Gastrocnemius medialis (tissue), 4 donors: ENCODE measurements at regions not wholly inside any gene's neighbourhood (a gene's known extent, or its start where the extent isn't known, plus 50 kb on each side); places are given as distances from the start of the nearest gene placed in this dataset.

Experiments used
- POLR2A ChIP-seq, 2 donors: fragments of 450-650 bp; IDR thresholded peaks; one replicate each; pipeline ENCODE4 v1.6.1; 2017; ENCODE audit warnings: antibody characterized with exemption in 2 of 2, mild to moderate bottlenecking in 2 of 2, moderate library complexity in 2 of 2
- TF ChIP-seq, protein P1 (sequence below), 5 experiments: fragments of 450-650 bp in 3 of 5; fragments of 200-600 bp in 2 of 5; sonication (generic) in 2 of 5; IDR thresholded peaks in 4 of 5; conservative IDR thresholded peaks in 1 of 5; 1 replicate in 4 of 5; 2 replicates in 1 of 5; pipeline ENCODE4 v1.5.1; 2016 to 2019; ENCODE audit warnings: antibody characterized with exemption in 5 of 5, mild to moderate bottlenecking in 3 of 5, moderate library complexity in 3 of 5

DNA sequence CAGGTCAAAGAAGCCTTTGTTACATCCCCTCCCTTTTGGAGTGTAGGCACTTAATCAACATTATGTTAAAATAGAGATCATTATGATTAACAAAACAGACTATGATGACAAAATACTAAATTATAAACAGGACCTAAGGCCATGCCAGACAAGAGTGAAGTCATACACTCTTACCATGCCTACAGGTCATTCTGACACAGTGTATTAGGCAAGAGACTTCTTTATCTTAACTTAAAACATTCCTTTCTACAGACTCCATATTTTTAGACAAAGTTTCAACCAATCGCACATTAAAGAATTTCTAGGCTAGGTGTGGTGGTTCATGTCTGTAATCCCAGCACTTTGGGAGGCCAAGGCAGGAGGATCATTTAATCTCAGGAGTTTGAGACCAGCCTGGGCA is 128.6 kb upstream of the SLC34A2 start:
- TF ChIP-seq, protein P1, sequence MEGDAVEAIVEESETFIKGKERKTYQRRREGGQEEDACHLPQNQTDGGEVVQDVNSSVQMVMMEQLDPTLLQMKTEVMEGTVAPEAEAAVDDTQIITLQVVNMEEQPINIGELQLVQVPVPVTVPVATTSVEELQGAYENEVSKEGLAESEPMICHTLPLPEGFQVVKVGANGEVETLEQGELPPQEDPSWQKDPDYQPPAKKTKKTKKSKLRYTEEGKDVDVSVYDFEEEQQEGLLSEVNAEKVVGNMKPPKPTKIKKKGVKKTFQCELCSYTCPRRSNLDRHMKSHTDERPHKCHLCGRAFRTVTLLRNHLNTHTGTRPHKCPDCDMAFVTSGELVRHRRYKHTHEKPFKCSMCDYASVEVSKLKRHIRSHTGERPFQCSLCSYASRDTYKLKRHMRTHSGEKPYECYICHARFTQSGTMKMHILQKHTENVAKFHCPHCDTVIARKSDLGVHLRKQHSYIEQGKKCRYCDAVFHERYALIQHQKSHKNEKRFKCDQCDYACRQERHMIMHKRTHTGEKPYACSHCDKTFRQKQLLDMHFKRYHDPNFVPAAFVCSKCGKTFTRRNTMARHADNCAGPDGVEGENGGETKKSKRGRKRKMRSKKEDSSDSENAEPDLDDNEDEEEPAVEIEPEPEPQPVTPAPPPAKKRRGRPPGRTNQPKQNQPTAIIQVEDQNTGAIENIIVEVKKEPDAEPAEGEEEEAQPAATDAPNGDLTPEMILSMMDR (IDR thresholded peaks at IDR 0.05 in 4 of 5, conservative IDR thresholded peaks at IDR 0.05 in 1 of 5): no peak
- no peak for TF ChIP-seq POLR2A (IDR thresholded peaks at IDR 0.05)
